ENCODE measurements at regions not wholly inside any gene's neighbourhood (a gene's known extent, or its start where the extent isn't known, plus 50 kb on each side); places are given as distances from the start of the nearest gene placed in this dataset.
"Not testable (repeated sequence)": the region's sequence is repeated elsewhere in the genome, so short reads cannot be mapped to it uniquely, and the experiment has no call there.

- DNase-seq, result no peak
Measured at GRCh38 chr2:137892739-137893138, 71.5 kb upstream of the HNMT start.

- no peak for DNase-seq
Measured at GRCh38 chr2:137893145-137893544, 71.1 kb upstream of the HNMT start.

GRCh38 chr2:137896467-137896866 lies 67.8 kb upstream of the HNMT start:
- no peak for DNase-seq

GRCh38 chr2:137897082-137897481 lies 67.2 kb upstream of the HNMT start:
- no peak for DNase-seq

GRCh38 chr2:137900421-137901141 lies 63.7 kb upstream of the HNMT start:
- no peak for DNase-seq

GRCh38 chr2:137910641-137911040 lies 53.6 kb upstream of the HNMT start:
- DNase-seq, result no peak

- DNase-seq, result no peak
Measured at GRCh38 chr2:137912371-137912770, 51.9 kb upstream of the HNMT start.

- DNase-seq, result no peak
Measured at GRCh38 chr2:137913169-137913568, 51.1 kb upstream of the HNMT start.

GRCh38 chr2:137913648-137914047 lies 50.6 kb upstream of the HNMT start:
- not testable (repeated sequence) for DNase-seq
